ENCODE measurements at regions not wholly inside any gene's neighbourhood (a gene's known extent, or its start where the extent isn't known, plus 50 kb on each side); places are given as distances from the start of the nearest gene placed in this dataset.

GRCh38 chr2:120940319-120940696 is 204.6 kb downstream of the GLI2 start:
- Histone ChIP-seq H3K4me3 (no peak overlapping the region), H3K4me1 (replicated peaks in 1 of 2) (peaks cover 6 to 13% of the 10 kb centered on the region in 2 donors), H3K36me3 (replicated peaks in 1 of 2) (no peaks in the 10 kb centered on the region), H3K27ac (no peak overlapping the region), H3K9me3 (replicated peaks in 1 of 3) (no peaks in the 10 kb centered on the region), H3K27me3 (no peaks in the 10 kb centered on the region)
- DNase-seq: no peak
- TF ChIP-seq CTCF (IDR thresholded peaks at IDR 0.05): no peak
- TF ChIP-seq POLR2A (IDR thresholded peaks at IDR 0.05): no peak
- intact Hi-C loops (cut with DNase I): no loop called here
- WGBS, 4 donors: 76 to 100% (median 93%) methylated on average over 1 of the region's 1 CpG

- Histone ChIP-seq H3K4me1 (replicated peaks in 1 of 2) (peaks cover under 1 to 9% of the 10 kb centered on the region in 2 donors), H3K4me3 (no peak overlapping the region), H3K9me3 (replicated peaks in 1 of 3) (no peaks in the 10 kb centered on the region), H3K36me3 (replicated peaks in 1 of 2) (no peaks in the 10 kb centered on the region), H3K27me3 (no peaks in the 10 kb centered on the region), H3K27ac (no peak overlapping the region)
- TF ChIP-seq POLR2A (IDR thresholded peaks at IDR 0.05): no peak
- no peak for TF ChIP-seq CTCF (IDR thresholded peaks at IDR 0.05)
- intact Hi-C loops (cut with DNase I): no loop called here
- no peak for DNase-seq
- 91 to 96% (median 91%) methylated on average over 5 to 9 of the region's 9 CpGs for WGBS, 4 donors
Measured at GRCh38 chr2:120940726-120941256, 205.1 kb downstream of the GLI2 start.

GRCh38 chr2:120941571-120942120 is 206.0 kb downstream of the GLI2 start:
- H3K4me3 ChIP-seq: no peak overlapping the region
- TF ChIP-seq CTCF (IDR thresholded peaks at IDR 0.05) (no peak), POLR2A (IDR thresholded peaks at IDR 0.05) (no peak)
- peaks cover 0 to 9% of the 10 kb centered on the region in 2 donors for H3K4me1 ChIP-seq (replicated peaks in 1 of 2)
- no peaks in the 10 kb centered on the region for H3K9me3 ChIP-seq (replicated peaks in 1 of 3)
- DNase-seq: no peak
- no peaks in the 10 kb centered on the region for H3K27me3 ChIP-seq
- intact Hi-C loops (cut with DNase I): no loop called here
- no peak overlapping the region for H3K27ac ChIP-seq
- WGBS, 4 donors: 90 to 95% (median 91%) methylated on average over 10 to 11 of the region's 11 CpGs
- no peaks in the 10 kb centered on the region for H3K36me3 ChIP-seq (replicated peaks in 1 of 2)

GRCh38 chr2:120942658-120943057 is 207.0 kb downstream of the GLI2 start:
- TF ChIP-seq CTCF (IDR thresholded peaks at IDR 0.05) (no peak), POLR2A (IDR thresholded peaks at IDR 0.05) (no peak)
- Histone ChIP-seq H3K36me3 (replicated peaks in 1 of 2) (no peaks in the 10 kb centered on the region), H3K4me3 (no peak overlapping the region), H3K9me3 (replicated peaks in 1 of 3) (no peaks in the 10 kb centered on the region), H3K4me1 (replicated peaks in 1 of 2) (peaks cover 0 to 9% of the 10 kb centered on the region in 2 donors), H3K27me3 (no peaks in the 10 kb centered on the region), H3K27ac (no peak overlapping the region)
- 82 to 91% (median 84%) methylated on average over 15 of the region's 15 CpGs for WGBS, 4 donors
- intact Hi-C loops (cut with DNase I): no loop called here
- DNase-seq: no peak
